ENCODE measurements at regions not wholly inside any gene's neighbourhood (a gene's known extent, or its start where the extent isn't known, plus 50 kb on each side); places are given as distances from the start of the nearest gene placed in this dataset.

- DNase-seq: peak in 2 of 3 donors; percentile 50 to 66
- WGBS (ENCODE audit: insufficient coverage): 98% methylated on average over 5 of the region's 6 CpGs
- peaks cover 0 to 5% (median under 1%) of the 10 kb centered on the region in 4 experiments for H3K4me1 ChIP-seq (ENCODE audit: control extremely low read depth in 1 of 4, control insufficient read depth in 4 of 4, insufficient read depth in 4 of 4, low read length in 3 of 4)
- POLR2A ChIA-PET: no interaction called here
- no peaks in the 10 kb centered on the region for H3K9me3 ChIP-seq (ENCODE audit: control extremely low read depth in 1 of 5, control insufficient read depth in 4 of 5, insufficient read depth in 2 of 5, low read depth in 1 of 5, low read length in 4 of 5)
- H3K36me3 ChIP-seq (ENCODE audit: control insufficient read depth in 4 of 4, insufficient read depth in 4 of 4, low read length in 3 of 4): peaks cover 2 to 36% (median 10%) of the 10 kb centered on the region in 4 experiments
- no peak overlapping the region for H3K4me3 ChIP-seq (ENCODE audit: control insufficient read depth in 1 of 7, extremely low read depth in 1 of 7, insufficient read depth in 4 of 7, low read depth in 2 of 7, low read length in 6 of 7)
- H3K27ac ChIP-seq (ENCODE audit: insufficient read depth in 1 of 2, low read depth in 1 of 2, low read length in 2 of 2, poor library complexity in 1 of 2, severe bottlenecking in 2 of 2): no peak overlapping the region
- no peaks in the 10 kb centered on the region for H3K27me3 ChIP-seq (replicated peaks in 2 of 5; ENCODE audit: control insufficient read depth in 4 of 5, insufficient read depth in 5 of 5, low read length in 4 of 5)
- CTCF ChIA-PET: interaction anchor here (1.2 to 2.4 kb wide), 2 partner anchors 10 to 66 kb away, joined by 6 to 7 read pairs; no protein-coding TSS in a partner anchor
These were observed 56.3 kb upstream of the TNRC6B start for GRCh38 chr22:40121461-40121860.

- H3K36me3 ChIP-seq (ENCODE audit: control insufficient read depth in 4 of 4, insufficient read depth in 4 of 4, low read length in 3 of 4): peaks cover 2 to 44% (median 12%) of the 10 kb centered on the region in 4 experiments
- POLR2A ChIA-PET: no interaction called here
- 100% methylated on average over 2 of the region's 5 CpGs for WGBS (ENCODE audit: insufficient coverage)
These were observed 54.9 kb upstream of the TNRC6B start for GRCh38 chr22:40122792-40123191.

DNA sequence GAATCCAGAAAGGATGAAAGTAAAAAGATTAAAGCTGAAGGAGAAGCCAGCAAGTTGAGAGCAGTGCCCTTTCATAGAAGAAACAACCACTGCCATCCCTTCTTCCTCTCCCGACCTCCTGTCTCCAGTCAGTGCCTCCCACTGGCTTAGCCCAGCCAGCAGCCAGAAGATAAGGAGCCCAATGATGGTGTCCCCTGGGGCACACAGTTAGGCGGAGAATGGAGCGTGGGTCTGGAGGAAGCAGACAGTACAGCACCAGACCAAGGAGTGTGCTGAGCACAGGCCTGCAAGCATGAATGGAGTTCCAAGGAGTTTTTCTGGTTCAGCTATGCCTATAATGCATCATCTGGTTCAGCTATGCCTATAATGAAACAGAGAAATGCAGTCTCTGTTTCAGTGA is 54.3 kb upstream of the TNRC6B start:
- Histone ChIP-seq H3K27me3 (replicated peaks in 2 of 5; ENCODE audit: control insufficient read depth in 4 of 5, insufficient read depth in 5 of 5, low read length in 4 of 5) (no peaks in the 10 kb centered on the region), H3K27ac (ENCODE audit: insufficient read depth in 1 of 2, low read depth in 1 of 2, low read length in 2 of 2, poor library complexity in 1 of 2, severe bottlenecking in 2 of 2) (no peak overlapping the region), H3K4me3 (ENCODE audit: control insufficient read depth in 1 of 7, extremely low read depth in 1 of 7, insufficient read depth in 4 of 7, low read depth in 2 of 7, low read length in 6 of 7) (no peak overlapping the region), H3K4me1 (ENCODE audit: control extremely low read depth in 1 of 4, control insufficient read depth in 4 of 4, insufficient read depth in 4 of 4, low read length in 3 of 4) (peaks cover 0 to 3% (median 0%) of the 10 kb centered on the region in 4 experiments), H3K9me3 (ENCODE audit: control extremely low read depth in 1 of 5, control insufficient read depth in 4 of 5, insufficient read depth in 2 of 5, low read depth in 1 of 5, low read length in 4 of 5) (no peaks in the 10 kb centered on the region), H3K36me3 (ENCODE audit: control insufficient read depth in 4 of 4, insufficient read depth in 4 of 4, low read length in 3 of 4) (peaks cover 2 to 39% (median 10%) of the 10 kb centered on the region in 4 experiments)
- DNase-seq: no peak
- 94% methylated on average over 2 of the region's 3 CpGs for WGBS (ENCODE audit: insufficient coverage)
- ChIA-PET POLR2A (interaction anchor here (0.8 kb wide), 1 partner anchor 9 kb away, joined by 4 read pairs; no protein-coding TSS in a partner anchor), CTCF (interaction anchor here (1.6 to 2.4 kb wide), 2 partner anchors 8 to 13 kb away, joined by 4 to 7 read pairs; no protein-coding TSS in a partner anchor)

More at GRCh38 chr22:40122792-40123191, 54.9 kb upstream of the TNRC6B start:
- CTCF ChIA-PET: interaction anchor here (1.2 to 2.4 kb wide), 3 partner anchors 9 to 67 kb away, joined by 4 to 7 read pairs (median 6); no protein-coding TSS in a partner anchor
- Histone ChIP-seq H3K4me3 (ENCODE audit: control insufficient read depth in 1 of 7, extremely low read depth in 1 of 7, insufficient read depth in 4 of 7, low read depth in 2 of 7, low read length in 6 of 7) (no peak overlapping the region), H3K27ac (ENCODE audit: insufficient read depth in 1 of 2, low read depth in 1 of 2, low read length in 2 of 2, poor library complexity in 1 of 2, severe bottlenecking in 2 of 2) (no peak overlapping the region), H3K27me3 (replicated peaks in 2 of 5; ENCODE audit: control insufficient read depth in 4 of 5, insufficient read depth in 5 of 5, low read length in 4 of 5) (no peaks in the 10 kb centered on the region), H3K9me3 (ENCODE audit: control extremely low read depth in 1 of 5, control insufficient read depth in 4 of 5, insufficient read depth in 2 of 5, low read depth in 1 of 5, low read length in 4 of 5) (no peaks in the 10 kb centered on the region), H3K4me1 (ENCODE audit: control extremely low read depth in 1 of 4, control insufficient read depth in 4 of 4, insufficient read depth in 4 of 4, low read length in 3 of 4) (no peaks in the 10 kb centered on the region)
- DNase-seq: no peak

Data from common myeloid progenitor, CD34-positive (primary cell).